Nephron progenitor cell (in vitro differentiated cells): ENCODE measurements at regions not wholly inside any gene's neighbourhood (a gene's known extent, or its start where the extent isn't known, plus 50 kb on each side); places are given as distances from the start of the nearest gene placed in this dataset.
"Not testable (repeated sequence)": the region's sequence is repeated elsewhere in the genome, so short reads cannot be mapped to it uniquely, and the experiment has no call there.

ENCODE experiments used
- DNase-seq: peaks from one replicate; pipeline ENCODE4 v3.0.0; 2021
- H3K27ac Mint-ChIP-seq: 2 replicates; pipeline ENCODE4 v1.8.0; 2021; ENCODE audit warnings: mild to moderate bottlenecking, moderate library complexity, mixed read lengths
- H3K27me3 Mint-ChIP-seq: 2 replicates; pipeline ENCODE4 v1.8.0; 2021; ENCODE audit warnings: mild to moderate bottlenecking, low read depth, mixed read lengths; ENCODE audit not compliant: poor library complexity
- H3K36me3 Mint-ChIP-seq: 2 replicates; pipeline ENCODE4 v1.8.0; 2021; ENCODE audit warnings: low read depth, mixed read lengths
- H3K4me1 Mint-ChIP-seq: 2 replicates; pipeline ENCODE4 v1.8.0; 2021; ENCODE audit warnings: mixed read lengths
- H3K4me3 Mint-ChIP-seq: 2 replicates; pipeline ENCODE4 v1.8.0; 2021; ENCODE audit warnings: mild to moderate bottlenecking, moderate library complexity, mixed read lengths
- H3K9me3 Mint-ChIP-seq: 2 replicates; pipeline ENCODE4 v1.8.0; 2021; ENCODE audit warnings: mild to moderate bottlenecking, moderate library complexity, mixed read lengths
- CTCF ChIP-seq: fragments of 200-600 bp; sonication (generic); IDR thresholded peaks from 2 replicates; pipeline ENCODE4 v1.5.0; 2021; ENCODE audit warnings: antibody characterized with exemption

GRCh38 chr10:33086100-33086499, 128.1 kb upstream of the ITGB1 start:
- no peaks in the 10 kb centered on the region for H3K36me3 Mint-ChIP-seq
- no peak for TF ChIP-seq CTCF
- peaks cover 7% of the 10 kb centered on the region for H3K27me3 Mint-ChIP-seq
- DNase-seq = no peak
- H3K4me1 Mint-ChIP-seq = peaks cover 9% of the 10 kb centered on the region
- H3K27ac Mint-ChIP-seq = no peak overlapping the region
- no peak overlapping the region for H3K4me3 Mint-ChIP-seq
- H3K9me3 Mint-ChIP-seq = peaks cover 4% of the 10 kb centered on the region

- Mint-ChIP-seq H3K27ac (no peak overlapping the region), H3K27me3 (peaks cover 7% of the 10 kb centered on the region), H3K4me1 (peaks cover 9% of the 10 kb centered on the region), H3K9me3 (peaks cover 4% of the 10 kb centered on the region), H3K36me3 (no peaks in the 10 kb centered on the region), H3K4me3 (no peak overlapping the region)
- TF ChIP-seq CTCF = no peak
- no peak for DNase-seq
Observed at GRCh38 chr10:33085313-33085833, 127.3 kb upstream of the ITGB1 start.

GRCh38 chr10:33084453-33084852, 126.4 kb upstream of the ITGB1 start:
- peaks cover 11% of the 10 kb centered on the region for H3K9me3 Mint-ChIP-seq
- no peak for TF ChIP-seq CTCF
- peaks cover 7% of the 10 kb centered on the region for H3K27me3 Mint-ChIP-seq
- DNase-seq = no peak
- no peak overlapping the region for H3K27ac Mint-ChIP-seq
- H3K36me3 Mint-ChIP-seq = no peaks in the 10 kb centered on the region
- no peak overlapping the region for H3K4me3 Mint-ChIP-seq
- H3K4me1 Mint-ChIP-seq = peaks cover 9% of the 10 kb centered on the region

- H3K27me3 Mint-ChIP-seq = peaks cover 5% of the 10 kb centered on the region
- H3K4me3 Mint-ChIP-seq = no peak overlapping the region
- peaks cover 9% of the 10 kb centered on the region for H3K4me1 Mint-ChIP-seq
- peaks cover 16% of the 10 kb centered on the region for H3K9me3 Mint-ChIP-seq
- TF ChIP-seq CTCF = no peak
- no peak overlapping the region for H3K27ac Mint-ChIP-seq
- H3K36me3 Mint-ChIP-seq = no peaks in the 10 kb centered on the region
- DNase-seq = no peak
Observed at GRCh38 chr10:33082373-33082895, 124.4 kb upstream of the ITGB1 start.

- Mint-ChIP-seq H3K9me3 (peaks cover 25% of the 10 kb centered on the region), H3K27me3 (peaks cover 10% of the 10 kb centered on the region)
- not testable (repeated sequence) for DNase-seq, H3K27ac Mint-ChIP-seq, H3K4me3 Mint-ChIP-seq, H3K36me3 Mint-ChIP-seq, H3K4me1 Mint-ChIP-seq
Observed at GRCh38 chr10:33080467-33080866, 122.4 kb upstream of the ITGB1 start.

- Mint-ChIP-seq H3K27me3 (peaks cover 15% of the 10 kb centered on the region), H3K4me3 (no peak overlapping the region), H3K9me3 (peaks cover 18% of the 10 kb centered on the region), H3K36me3 (no peaks in the 10 kb centered on the region), H3K27ac (no peak overlapping the region), H3K4me1 (no peaks in the 10 kb centered on the region)
- no peak for DNase-seq
- no peak for TF ChIP-seq CTCF
Observed at GRCh38 chr10:33074443-33074842, 116.4 kb upstream of the ITGB1 start.
